ENCODE measurements at regions not wholly inside any gene's neighbourhood (a gene's known extent, or its start where the extent isn't known, plus 50 kb on each side); places are given as distances from the start of the nearest gene placed in this dataset.

- TF ChIP-seq CTCF (conservative IDR thresholded peaks at IDR 0.05; ENCODE audit: low read length): no peak
- TF ChIP-seq EZH2phosphoT487 (IDR thresholded peaks at IDR 0.05; ENCODE audit: borderline replicate concordance, low read depth, low read length): no peak
Measured at GRCh38 chr4:100963627-100964026, 383.7 kb downstream of the PPP3CA start.

Measured in OCI-LY7 (cell line).